DND-41 (cell line): ENCODE measurements at regions not wholly inside any gene's neighbourhood (a gene's known extent, or its start where the extent isn't known, plus 50 kb on each side); places are given as distances from the start of the nearest gene placed in this dataset.

Experiments
- ATAC-seq: fragments of 200-7000 bp; cut with Tn5 transposase; 3 replicates; pipeline ENCODE4 v1.9.1; 2021; ENCODE audit warnings: low read depth; ENCODE audit not compliant: insufficient read depth
- DNase-seq: peaks from one replicate; pipeline ENCODE4 v3.0.0-alpha.2; 2020
- H2AFZ ChIP-seq: 2 replicates; pipeline ENCODE4 v1.6.0; 2012; ENCODE audit warnings: low read depth, low read length
- H3K27ac ChIP-seq: 2 replicates; pipeline ENCODE4 v1.5.1; 2012; ENCODE audit warnings: low read length, inconsistent platforms
- H3K27me3 ChIP-seq: fragments of 200-600 bp; sonication (generic); 2 replicates; pipeline ENCODE4 v1.6.0; 2012; ENCODE audit warnings: low read length, mild to moderate bottlenecking, inconsistent platforms; ENCODE audit not compliant: insufficient read depth, poor library complexity
- H3K36me3 ChIP-seq: 2 replicates; pipeline ENCODE4 v1.5.1; 2012; ENCODE audit warnings: low read length, inconsistent platforms; ENCODE audit not compliant: insufficient read depth
- H3K4me1 ChIP-seq: 2 replicates; pipeline ENCODE4 v1.5.1; 2012; ENCODE audit warnings: mild to moderate bottlenecking, low read length; ENCODE audit not compliant: insufficient read depth
- H3K4me2 ChIP-seq: 2 replicates; pipeline ENCODE4 v1.6.0; 2012; ENCODE audit warnings: mild to moderate bottlenecking, moderate library complexity, low read length, inconsistent platforms; ENCODE audit not compliant: insufficient read depth
- H3K4me3 ChIP-seq, 2 experiments: fragments of 200-600 bp in 1 of 2; shearing (Covaris generic) in 1 of 2; 2 replicates each; pipeline ENCODE4 v1.5.1; 2012 to 2016; ENCODE audit warnings: inconsistent platforms in 2 of 2, low read length in 2 of 2, mild to moderate bottlenecking in 2 of 2, low read depth in 1 of 2, moderate library complexity in 1 of 2
- H3K79me2 ChIP-seq: 2 replicates; pipeline ENCODE4 v1.6.0; 2012; ENCODE audit warnings: low read length, inconsistent platforms; ENCODE audit not compliant: insufficient read depth
- H3K9ac ChIP-seq: 2 replicates; pipeline ENCODE4 v1.6.0; 2012; ENCODE audit warnings: low read depth, mild to moderate bottlenecking, inconsistent platforms, low read length, moderate library complexity
- H3K9me3 ChIP-seq: 2 replicates; pipeline ENCODE4 v1.5.1; 2012; ENCODE audit warnings: low read length, moderate library complexity, mild to moderate bottlenecking, inconsistent platforms; ENCODE audit not compliant: insufficient read depth, severe bottlenecking
- H4K20me1 ChIP-seq: 2 replicates; pipeline ENCODE4 v1.6.0; 2012; ENCODE audit warnings: low read length; ENCODE audit not compliant: insufficient read depth
- CTCF ChIP-seq: IDR thresholded peaks from 2 replicates; pipeline ENCODE4 v1.5.1; 2012; ENCODE audit warnings: borderline replicate concordance, low read length, moderate library complexity, mild to moderate bottlenecking; ENCODE audit not compliant: poor library complexity, severe bottlenecking; ENCODE audit errors: extremely low read depth
- EZH2 ChIP-seq: IDR thresholded peaks from 3 replicates; pipeline ENCODE4 v1.6.1; 2012; ENCODE audit warnings: borderline replicate concordance, low read depth, mild to moderate bottlenecking, moderate library complexity, low read length, inconsistent platforms; ENCODE audit not compliant: severe bottlenecking

GRCh38 chr14:98951031-98951430 is 321.0 kb downstream of the BCL11B start:
- no peak overlapping the region for H3K4me2 ChIP-seq
- no peaks in the 10 kb centered on the region for H3K27me3 ChIP-seq
- no peaks in the 10 kb centered on the region for H3K9me3 ChIP-seq
- ATAC-seq (no peak), DNase-seq (no peak)
- H3K79me2 ChIP-seq = no peaks in the 10 kb centered on the region
- H4K20me1 ChIP-seq = no peaks in the 10 kb centered on the region
- no peak overlapping the region for H3K27ac ChIP-seq
- no peak for TF ChIP-seq CTCF
- TF ChIP-seq EZH2 = no peak
- peaks cover 2% of the 10 kb centered on the region; the same call in 1 of the 2 replicates for H3K4me1 ChIP-seq
- no peak overlapping the region for H3K9ac ChIP-seq
- no peak overlapping the region for H2AFZ ChIP-seq
- no peaks in the 10 kb centered on the region for H3K36me3 ChIP-seq
- no peak overlapping the region for H3K4me3 ChIP-seq

- H4K20me1 ChIP-seq = no peaks in the 10 kb centered on the region
- H3K4me1 ChIP-seq = peaks cover 2% of the 10 kb centered on the region; the same call in 1 of the 2 replicates
- no peak overlapping the region for H2AFZ ChIP-seq
- DNase-seq = no peak
- H3K36me3 ChIP-seq = no peaks in the 10 kb centered on the region
- H3K9me3 ChIP-seq = no peaks in the 10 kb centered on the region
- no peak overlapping the region for H3K4me3 ChIP-seq
- no peak overlapping the region for H3K9ac ChIP-seq
- no peak for TF ChIP-seq CTCF
- no peak for TF ChIP-seq EZH2
- ATAC-seq = no peak
- no peak overlapping the region for H3K27ac ChIP-seq
- no peak overlapping the region for H3K4me2 ChIP-seq
- H3K27me3 ChIP-seq = no peaks in the 10 kb centered on the region
- H3K79me2 ChIP-seq = no peaks in the 10 kb centered on the region
Measured at GRCh38 chr14:98951521-98952152, 320.4 kb downstream of the BCL11B start.

DNA sequence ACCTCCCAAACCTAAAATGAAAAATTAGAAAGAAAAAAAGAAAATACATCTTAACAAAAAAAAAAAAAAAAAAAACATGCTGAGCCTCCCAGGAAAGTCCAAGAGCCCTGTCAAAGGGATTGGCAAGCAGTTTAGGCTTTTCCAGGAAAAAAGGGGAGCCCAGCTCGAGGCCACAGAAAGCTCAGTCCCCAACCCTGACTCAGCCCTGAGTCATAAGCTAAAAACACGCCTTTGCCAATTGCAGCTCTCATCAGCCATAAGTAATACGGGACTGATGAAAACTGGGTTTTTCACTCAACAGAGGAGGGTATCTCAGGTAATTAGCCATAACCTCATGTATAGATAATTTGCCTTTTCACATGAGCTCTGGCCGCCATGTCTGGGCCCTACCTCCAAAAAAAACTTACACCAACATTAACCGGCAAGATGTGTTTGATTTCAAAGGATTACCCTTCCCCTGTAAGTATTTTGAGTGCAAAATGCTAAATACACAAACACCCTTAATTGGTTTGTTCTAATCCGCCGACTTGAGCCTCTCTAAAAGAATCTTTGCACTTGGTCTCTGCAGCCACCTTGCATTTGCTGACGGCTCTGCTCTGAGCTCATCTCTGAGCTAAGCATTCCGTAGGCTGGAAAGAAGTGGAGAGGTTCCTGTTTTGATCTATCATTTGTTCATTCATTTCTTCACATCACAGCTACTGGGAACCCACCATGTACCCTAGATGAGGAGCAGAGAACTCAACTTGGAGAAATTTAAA is 319.2 kb downstream of the BCL11B start:
- no peak for ATAC-seq
- Histone ChIP-seq H3K36me3 (no peaks in the 10 kb centered on the region), H3K4me1 (peaks cover 2% of the 10 kb centered on the region; the same call in 1 of the 2 replicates), H3K9me3 (no peaks in the 10 kb centered on the region), H4K20me1 (no peaks in the 10 kb centered on the region), H3K79me2 (no peaks in the 10 kb centered on the region), H3K27me3 (no peaks in the 10 kb centered on the region), H2AFZ (no peak overlapping the region), H3K27ac (no peak overlapping the region), H3K4me3 (no peak overlapping the region), H3K9ac (no peak overlapping the region), H3K4me2 (no peak overlapping the region)
- DNase-seq = no peak
- no peak for TF ChIP-seq CTCF
